HCT116 (cell line): ENCODE measurements at regions not wholly inside any gene's neighbourhood (a gene's known extent, or its start where the extent isn't known, plus 50 kb on each side); places are given as distances from the start of the nearest gene placed in this dataset.

ENCODE experiments used
- CBX3 ChIP-seq: IDR thresholded peaks from 2 replicates; pipeline ENCODE4 v1.6.1; 2012; ENCODE audit warnings: low read depth
- CEBPB ChIP-seq: IDR thresholded peaks from 2 replicates; pipeline ENCODE4 v1.6.1; 2012; ENCODE audit warnings: low read depth
- EZH2phosphoT487 ChIP-seq: fragments of 200-600 bp; IDR thresholded peaks from 2 replicates; pipeline ENCODE4 v1.6.1; 2018; ENCODE audit warnings: antibody characterized with exemption, borderline replicate concordance
- POLR2A ChIP-seq: IDR thresholded peaks from 2 replicates; pipeline ENCODE4 v1.7.0; 2011; ENCODE audit warnings: borderline replicate concordance; ENCODE audit not compliant: insufficient read depth, insufficient read length; ENCODE audit errors: extremely low read depth
- POLR2AphosphoS5 ChIP-seq: IDR thresholded peaks from 2 replicates; pipeline ENCODE4 v1.6.1; 2011; ENCODE audit warnings: mild to moderate bottlenecking, low read depth, low read length, moderate library complexity
- RAD21 ChIP-seq: IDR thresholded peaks from 2 replicates; pipeline ENCODE4 v1.6.1; 2012; ENCODE audit warnings: low read depth, mild to moderate bottlenecking
- ZNF274 ChIP-seq: fragments of 200-500 bp; sonication (Bioruptor generic); IDR thresholded peaks from 2 replicates; pipeline ENCODE4 v1.6.1; 2014; ENCODE audit warnings: mild to moderate bottlenecking, low read depth, low read length, inconsistent platforms
- TF ChIP-seq, protein P1 (sequence below): IDR thresholded peaks from 2 replicates; pipeline ENCODE4 v1.6.1; 2012
- TF ChIP-seq, protein P2 (sequence below), 3 experiments: fragments of 200-600 bp in 1 of 3; sonication (generic) in 1 of 3; IDR thresholded peaks in 2 of 3; conservative IDR thresholded peaks in 1 of 3; 2 replicates each; pipeline ENCODE4 v1.5.1; 2012 to 2017; ENCODE audit warnings: low read depth in 2 of 3, low read length in 2 of 3, antibody characterized with exemption in 1 of 3, borderline replicate concordance in 1 of 3, control low read depth in 1 of 3, mild to moderate bottlenecking in 1 of 3, mixed read lengths in 1 of 3, mixed run types in 1 of 3, moderate library complexity in 1 of 3; ENCODE audit not compliant: insufficient read depth in 1 of 3

GRCh38 chr3:74214286-74214685 is 400.2 kb downstream of the CNTN3 start:
- TF ChIP-seq POLR2AphosphoS5, result no peak
- TF ChIP-seq, protein P1, sequence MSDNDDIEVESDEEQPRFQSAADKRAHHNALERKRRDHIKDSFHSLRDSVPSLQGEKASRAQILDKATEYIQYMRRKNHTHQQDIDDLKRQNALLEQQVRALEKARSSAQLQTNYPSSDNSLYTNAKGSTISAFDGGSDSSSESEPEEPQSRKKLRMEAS, result no peak
- no peak for TF ChIP-seq EZH2phosphoT487
- no peak for TF ChIP-seq CBX3
- no peak for TF ChIP-seq ZNF274
- no peak for TF ChIP-seq RAD21
- TF ChIP-seq CEBPB, result no peak
- TF ChIP-seq POLR2A, result no peak
- TF ChIP-seq, protein P2, sequence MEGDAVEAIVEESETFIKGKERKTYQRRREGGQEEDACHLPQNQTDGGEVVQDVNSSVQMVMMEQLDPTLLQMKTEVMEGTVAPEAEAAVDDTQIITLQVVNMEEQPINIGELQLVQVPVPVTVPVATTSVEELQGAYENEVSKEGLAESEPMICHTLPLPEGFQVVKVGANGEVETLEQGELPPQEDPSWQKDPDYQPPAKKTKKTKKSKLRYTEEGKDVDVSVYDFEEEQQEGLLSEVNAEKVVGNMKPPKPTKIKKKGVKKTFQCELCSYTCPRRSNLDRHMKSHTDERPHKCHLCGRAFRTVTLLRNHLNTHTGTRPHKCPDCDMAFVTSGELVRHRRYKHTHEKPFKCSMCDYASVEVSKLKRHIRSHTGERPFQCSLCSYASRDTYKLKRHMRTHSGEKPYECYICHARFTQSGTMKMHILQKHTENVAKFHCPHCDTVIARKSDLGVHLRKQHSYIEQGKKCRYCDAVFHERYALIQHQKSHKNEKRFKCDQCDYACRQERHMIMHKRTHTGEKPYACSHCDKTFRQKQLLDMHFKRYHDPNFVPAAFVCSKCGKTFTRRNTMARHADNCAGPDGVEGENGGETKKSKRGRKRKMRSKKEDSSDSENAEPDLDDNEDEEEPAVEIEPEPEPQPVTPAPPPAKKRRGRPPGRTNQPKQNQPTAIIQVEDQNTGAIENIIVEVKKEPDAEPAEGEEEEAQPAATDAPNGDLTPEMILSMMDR (IDR thresholded peaks at IDR 0.05 in 2 of 3, conservative IDR thresholded peaks at IDR 0.05 in 1 of 3; ENCODE audit: borderline replicate concordance in 1 of 3, insufficient read depth in 1 of 3, low read depth in 2 of 3, low read length in 2 of 3), result no peak
